ENCODE measurements at regions not wholly inside any gene's neighbourhood (a gene's known extent, or its start where the extent isn't known, plus 50 kb on each side); places are given as distances from the start of the nearest gene placed in this dataset.

GRCh38 chr9:134521817-134522501 is 119.6 kb upstream of the COL5A1 start:
- WGBS, 2 donors: 49 to 56% methylated on average over 20 to 25 of the region's 25 CpGs
- H3K4me3 ChIP-seq: no peak overlapping the region
- intact Hi-C loops (cut with DNase I): no loop called here
- DNase-seq (no peak), ATAC-seq (no peak)
- H3K9me3 ChIP-seq: no peaks in the 10 kb centered on the region
- TF ChIP-seq, protein P1, sequence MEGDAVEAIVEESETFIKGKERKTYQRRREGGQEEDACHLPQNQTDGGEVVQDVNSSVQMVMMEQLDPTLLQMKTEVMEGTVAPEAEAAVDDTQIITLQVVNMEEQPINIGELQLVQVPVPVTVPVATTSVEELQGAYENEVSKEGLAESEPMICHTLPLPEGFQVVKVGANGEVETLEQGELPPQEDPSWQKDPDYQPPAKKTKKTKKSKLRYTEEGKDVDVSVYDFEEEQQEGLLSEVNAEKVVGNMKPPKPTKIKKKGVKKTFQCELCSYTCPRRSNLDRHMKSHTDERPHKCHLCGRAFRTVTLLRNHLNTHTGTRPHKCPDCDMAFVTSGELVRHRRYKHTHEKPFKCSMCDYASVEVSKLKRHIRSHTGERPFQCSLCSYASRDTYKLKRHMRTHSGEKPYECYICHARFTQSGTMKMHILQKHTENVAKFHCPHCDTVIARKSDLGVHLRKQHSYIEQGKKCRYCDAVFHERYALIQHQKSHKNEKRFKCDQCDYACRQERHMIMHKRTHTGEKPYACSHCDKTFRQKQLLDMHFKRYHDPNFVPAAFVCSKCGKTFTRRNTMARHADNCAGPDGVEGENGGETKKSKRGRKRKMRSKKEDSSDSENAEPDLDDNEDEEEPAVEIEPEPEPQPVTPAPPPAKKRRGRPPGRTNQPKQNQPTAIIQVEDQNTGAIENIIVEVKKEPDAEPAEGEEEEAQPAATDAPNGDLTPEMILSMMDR (IDR thresholded peaks at IDR 0.05): no peak
- TF ChIP-seq POLR2A (IDR thresholded peaks at IDR 0.05): no peak
- H3K27me3 ChIP-seq: no peaks in the 10 kb centered on the region
- no peaks in the 10 kb centered on the region for H3K36me3 ChIP-seq (replicated peaks in 1 of 2; ENCODE audit: insufficient read depth in 1 of 2, low read depth in 2 of 2)
- no peak overlapping the region for H3K27ac ChIP-seq
- H3K4me1 ChIP-seq: no peaks in the 10 kb centered on the region

GRCh38 chr9:134522502-134522848 is 119.1 kb upstream of the COL5A1 start:
- Histone ChIP-seq H3K4me3 (no peak overlapping the region), H3K27ac (no peak overlapping the region), H3K9me3 (no peaks in the 10 kb centered on the region), H3K27me3 (no peaks in the 10 kb centered on the region), H3K36me3 (replicated peaks in 1 of 2; ENCODE audit: insufficient read depth in 1 of 2, low read depth in 2 of 2) (no peaks in the 10 kb centered on the region), H3K4me1 (no peaks in the 10 kb centered on the region)
- no peak for DNase-seq
- no peak for TF ChIP-seq POLR2A (IDR thresholded peaks at IDR 0.05)
- TF ChIP-seq, protein P1 (IDR thresholded peaks at IDR 0.05): no peak
- 69 to 70% methylated on average over 6 to 7 of the region's 7 CpGs for WGBS, 2 donors
- no peak for ATAC-seq
- intact Hi-C loops (cut with DNase I): no loop called here

DNA sequence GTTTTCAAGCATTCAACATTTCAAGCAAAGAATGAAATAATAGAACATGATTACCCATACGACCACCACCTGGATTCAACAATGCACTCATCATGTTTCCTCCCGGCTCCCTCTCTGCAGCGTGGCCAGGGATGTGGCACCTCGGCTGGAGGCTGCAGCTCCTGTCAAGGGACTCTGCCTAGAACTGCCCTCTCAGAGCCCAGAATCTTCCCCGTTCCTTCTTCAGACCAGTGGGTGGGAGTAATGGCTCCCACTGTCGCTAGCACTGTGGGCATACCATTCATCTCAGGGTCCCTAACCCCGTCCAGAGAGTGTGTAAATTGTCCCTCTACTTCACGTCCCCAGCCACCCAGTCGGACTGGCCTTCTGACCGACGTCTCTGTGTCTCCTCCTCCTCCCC is 118.6 kb upstream of the COL5A1 start:
- TF ChIP-seq POLR2A (IDR thresholded peaks at IDR 0.05): no peak
- TF ChIP-seq, protein P1 (IDR thresholded peaks at IDR 0.05): no peak
- intact Hi-C loops (cut with DNase I): no loop called here
- WGBS, 2 donors: 51 to 53% methylated on average over 11 of the region's 11 CpGs
- H3K27ac ChIP-seq: no peak overlapping the region
- H3K27me3 ChIP-seq: no peaks in the 10 kb centered on the region
- no peak overlapping the region for H3K4me3 ChIP-seq
- H3K4me1 ChIP-seq: no peaks in the 10 kb centered on the region
- ATAC-seq (no peak), DNase-seq (no peak)
- no peaks in the 10 kb centered on the region for H3K36me3 ChIP-seq (replicated peaks in 1 of 2; ENCODE audit: insufficient read depth in 1 of 2, low read depth in 2 of 2)
- H3K9me3 ChIP-seq: no peaks in the 10 kb centered on the region

DNA sequence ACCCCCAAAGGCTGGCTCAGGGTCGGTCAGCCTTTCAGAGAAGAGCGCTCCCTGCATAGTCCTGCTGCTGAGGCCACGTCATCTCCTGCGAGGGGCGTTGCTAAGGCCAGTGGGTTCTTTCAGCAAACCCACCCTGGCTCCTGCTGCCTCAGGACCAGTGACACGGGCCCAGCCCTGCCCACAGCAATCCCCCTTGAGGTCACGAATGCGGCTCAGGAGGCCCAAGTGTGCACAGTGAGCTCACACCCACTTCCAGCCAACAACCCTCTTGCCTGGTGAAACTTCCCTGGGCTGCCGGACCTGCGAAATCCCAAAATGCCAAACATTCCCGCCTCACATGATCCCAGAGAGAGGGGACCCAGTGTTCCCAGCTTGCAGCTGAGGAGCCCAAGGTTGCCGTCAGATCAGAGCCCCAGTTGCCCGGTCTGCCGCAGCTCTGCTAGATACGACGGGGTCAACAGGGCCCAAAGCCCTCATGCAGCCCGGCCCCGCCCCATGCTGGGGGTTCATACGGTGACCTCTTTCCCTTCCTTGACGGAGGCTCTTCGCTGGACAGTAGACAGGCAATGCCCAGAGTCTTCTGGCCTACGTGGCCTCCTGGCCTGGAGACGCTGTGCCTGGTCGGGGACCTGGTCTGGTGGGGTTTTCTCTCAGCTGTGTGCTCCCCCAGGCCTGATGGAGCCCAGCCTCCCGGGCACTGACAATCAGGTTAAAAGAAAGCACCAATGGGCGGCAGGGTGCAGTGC is 116.4 kb upstream of the COL5A1 start:
- DNase-seq (no peak), ATAC-seq (no peak)
- Histone ChIP-seq H3K4me1 (no peaks in the 10 kb centered on the region), H3K27me3 (no peaks in the 10 kb centered on the region), H3K36me3 (replicated peaks in 1 of 2; ENCODE audit: insufficient read depth in 1 of 2, low read depth in 2 of 2) (no peaks in the 10 kb centered on the region), H3K27ac (no peak overlapping the region), H3K9me3 (no peaks in the 10 kb centered on the region), H3K4me3 (no peak overlapping the region)
- no peak for TF ChIP-seq POLR2A (IDR thresholded peaks at IDR 0.05)
- TF ChIP-seq, protein P1 (IDR thresholded peaks at IDR 0.05): no peak
- WGBS, 2 donors: 71 to 80% methylated on average over 10 to 26 of the region's 26 CpGs
- intact Hi-C loops (cut with DNase I): no loop called here

All from body of pancreas (tissue), 4 donors.